ENCODE measurements at regions not wholly inside any gene's neighbourhood (a gene's known extent, or its start where the extent isn't known, plus 50 kb on each side); places are given as distances from the start of the nearest gene placed in this dataset.

DNA sequence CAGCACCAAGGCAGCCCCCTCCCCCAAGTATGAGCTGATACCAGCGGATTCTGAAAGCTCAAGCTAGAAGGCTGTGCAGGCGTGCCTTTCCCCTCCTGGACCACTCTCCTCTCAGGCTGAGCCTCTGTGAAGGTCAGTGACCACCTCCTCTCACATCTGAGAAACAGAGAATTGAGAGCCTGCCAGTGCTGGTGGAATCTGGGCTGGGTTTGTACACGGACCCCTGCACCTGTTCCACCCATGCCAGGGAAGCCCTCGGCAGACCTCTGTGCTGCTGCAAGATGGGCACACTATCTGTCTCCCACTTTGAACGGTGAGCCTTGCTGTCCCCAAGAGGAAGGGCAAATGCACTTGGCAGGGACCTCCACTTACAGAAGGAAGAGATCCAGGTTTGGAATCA, 54.7 kb upstream of the SDK2 start (continued):
- TF ChIP-seq, protein P1, sequence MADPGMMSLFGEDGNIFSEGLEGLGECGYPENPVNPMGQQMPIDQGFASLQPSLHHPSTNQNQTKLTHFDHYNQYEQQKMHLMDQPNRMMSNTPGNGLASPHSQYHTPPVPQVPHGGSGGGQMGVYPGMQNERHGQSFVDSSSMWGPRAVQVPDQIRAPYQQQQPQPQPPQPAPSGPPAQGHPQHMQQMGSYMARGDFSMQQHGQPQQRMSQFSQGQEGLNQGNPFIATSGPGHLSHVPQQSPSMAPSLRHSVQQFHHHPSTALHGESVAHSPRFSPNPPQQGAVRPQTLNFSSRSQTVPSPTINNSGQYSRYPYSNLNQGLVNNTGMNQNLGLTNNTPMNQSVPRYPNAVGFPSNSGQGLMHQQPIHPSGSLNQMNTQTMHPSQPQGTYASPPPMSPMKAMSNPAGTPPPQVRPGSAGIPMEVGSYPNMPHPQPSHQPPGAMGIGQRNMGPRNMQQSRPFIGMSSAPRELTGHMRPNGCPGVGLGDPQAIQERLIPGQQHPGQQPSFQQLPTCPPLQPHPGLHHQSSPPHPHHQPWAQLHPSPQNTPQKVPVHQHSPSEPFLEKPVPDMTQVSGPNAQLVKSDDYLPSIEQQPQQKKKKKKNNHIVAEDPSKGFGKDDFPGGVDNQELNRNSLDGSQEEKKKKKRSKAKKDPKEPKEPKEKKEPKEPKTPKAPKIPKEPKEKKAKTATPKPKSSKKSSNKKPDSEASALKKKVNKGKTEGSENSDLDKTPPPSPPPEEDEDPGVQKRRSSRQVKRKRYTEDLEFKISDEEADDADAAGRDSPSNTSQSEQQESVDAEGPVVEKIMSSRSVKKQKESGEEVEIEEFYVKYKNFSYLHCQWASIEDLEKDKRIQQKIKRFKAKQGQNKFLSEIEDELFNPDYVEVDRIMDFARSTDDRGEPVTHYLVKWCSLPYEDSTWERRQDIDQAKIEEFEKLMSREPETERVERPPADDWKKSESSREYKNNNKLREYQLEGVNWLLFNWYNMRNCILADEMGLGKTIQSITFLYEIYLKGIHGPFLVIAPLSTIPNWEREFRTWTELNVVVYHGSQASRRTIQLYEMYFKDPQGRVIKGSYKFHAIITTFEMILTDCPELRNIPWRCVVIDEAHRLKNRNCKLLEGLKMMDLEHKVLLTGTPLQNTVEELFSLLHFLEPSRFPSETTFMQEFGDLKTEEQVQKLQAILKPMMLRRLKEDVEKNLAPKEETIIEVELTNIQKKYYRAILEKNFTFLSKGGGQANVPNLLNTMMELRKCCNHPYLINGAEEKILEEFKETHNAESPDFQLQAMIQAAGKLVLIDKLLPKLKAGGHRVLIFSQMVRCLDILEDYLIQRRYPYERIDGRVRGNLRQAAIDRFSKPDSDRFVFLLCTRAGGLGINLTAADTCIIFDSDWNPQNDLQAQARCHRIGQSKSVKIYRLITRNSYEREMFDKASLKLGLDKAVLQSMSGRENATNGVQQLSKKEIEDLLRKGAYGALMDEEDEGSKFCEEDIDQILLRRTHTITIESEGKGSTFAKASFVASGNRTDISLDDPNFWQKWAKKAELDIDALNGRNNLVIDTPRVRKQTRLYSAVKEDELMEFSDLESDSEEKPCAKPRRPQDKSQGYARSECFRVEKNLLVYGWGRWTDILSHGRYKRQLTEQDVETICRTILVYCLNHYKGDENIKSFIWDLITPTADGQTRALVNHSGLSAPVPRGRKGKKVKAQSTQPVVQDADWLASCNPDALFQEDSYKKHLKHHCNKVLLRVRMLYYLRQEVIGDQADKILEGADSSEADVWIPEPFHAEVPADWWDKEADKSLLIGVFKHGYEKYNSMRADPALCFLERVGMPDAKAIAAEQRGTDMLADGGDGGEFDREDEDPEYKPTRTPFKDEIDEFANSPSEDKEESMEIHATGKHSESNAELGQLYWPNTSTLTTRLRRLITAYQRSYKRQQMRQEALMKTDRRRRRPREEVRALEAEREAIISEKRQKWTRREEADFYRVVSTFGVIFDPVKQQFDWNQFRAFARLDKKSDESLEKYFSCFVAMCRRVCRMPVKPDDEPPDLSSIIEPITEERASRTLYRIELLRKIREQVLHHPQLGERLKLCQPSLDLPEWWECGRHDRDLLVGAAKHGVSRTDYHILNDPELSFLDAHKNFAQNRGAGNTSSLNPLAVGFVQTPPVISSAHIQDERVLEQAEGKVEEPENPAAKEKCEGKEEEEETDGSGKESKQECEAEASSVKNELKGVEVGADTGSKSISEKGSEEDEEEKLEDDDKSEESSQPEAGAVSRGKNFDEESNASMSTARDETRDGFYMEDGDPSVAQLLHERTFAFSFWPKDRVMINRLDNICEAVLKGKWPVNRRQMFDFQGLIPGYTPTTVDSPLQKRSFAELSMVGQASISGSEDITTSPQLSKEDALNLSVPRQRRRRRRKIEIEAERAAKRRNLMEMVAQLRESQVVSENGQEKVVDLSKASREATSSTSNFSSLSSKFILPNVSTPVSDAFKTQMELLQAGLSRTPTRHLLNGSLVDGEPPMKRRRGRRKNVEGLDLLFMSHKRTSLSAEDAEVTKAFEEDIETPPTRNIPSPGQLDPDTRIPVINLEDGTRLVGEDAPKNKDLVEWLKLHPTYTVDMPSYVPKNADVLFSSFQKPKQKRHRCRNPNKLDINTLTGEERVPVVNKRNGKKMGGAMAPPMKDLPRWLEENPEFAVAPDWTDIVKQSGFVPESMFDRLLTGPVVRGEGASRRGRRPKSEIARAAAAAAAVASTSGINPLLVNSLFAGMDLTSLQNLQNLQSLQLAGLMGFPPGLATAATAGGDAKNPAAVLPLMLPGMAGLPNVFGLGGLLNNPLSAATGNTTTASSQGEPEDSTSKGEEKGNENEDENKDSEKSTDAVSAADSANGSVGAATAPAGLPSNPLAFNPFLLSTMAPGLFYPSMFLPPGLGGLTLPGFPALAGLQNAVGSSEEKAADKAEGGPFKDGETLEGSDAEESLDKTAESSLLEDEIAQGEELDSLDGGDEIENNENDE (IDR thresholded peaks at IDR 0.05; ENCODE audit: insufficient replicate concordance, low read length): no peak
